ENCODE measurements at regions not wholly inside any gene's neighbourhood (a gene's known extent, or its start where the extent isn't known, plus 50 kb on each side); places are given as distances from the start of the nearest gene placed in this dataset.

DNA sequence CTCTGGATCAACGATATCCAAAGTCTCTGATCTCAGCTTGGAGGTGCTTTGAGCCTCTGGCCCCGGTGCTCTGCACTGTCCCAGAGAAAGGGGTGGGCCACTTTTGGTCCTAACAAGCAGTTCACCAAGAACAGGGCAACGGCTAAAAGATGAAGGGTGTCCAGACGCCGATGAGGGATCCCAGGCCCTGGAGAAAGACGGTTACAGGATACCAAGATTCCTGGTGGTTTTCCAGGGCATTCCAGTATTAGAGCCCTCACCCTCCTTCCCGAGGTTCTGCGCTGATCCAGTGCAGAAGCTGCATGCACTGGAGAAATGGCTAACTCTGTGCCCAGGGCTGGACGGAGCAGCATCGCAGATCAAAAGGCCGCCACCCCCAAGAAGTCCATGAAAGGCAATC is 149.9 kb upstream of the IRF2BP2 start:
- no peaks in the 10 kb centered on the region for H3K36me3 ChIP-seq
- no peak overlapping the region for H3K4me3 ChIP-seq
- ATAC-seq, result no peak
- no peak for DNase-seq
- peaks cover 0 to 4% (median 0%) of the 10 kb centered on the region in 4 donors for H3K4me1 ChIP-seq
- no peaks in the 10 kb centered on the region for H3K27me3 ChIP-seq
- no peak overlapping the region for H3K27ac ChIP-seq
- 85% methylated on average over 7 of the region's 11 CpGs for WGBS (ENCODE audit: insufficient coverage, low coverage, low lambda C conversion rate, missing lambda C conversion rate)
- TF ChIP-seq, protein P1, sequence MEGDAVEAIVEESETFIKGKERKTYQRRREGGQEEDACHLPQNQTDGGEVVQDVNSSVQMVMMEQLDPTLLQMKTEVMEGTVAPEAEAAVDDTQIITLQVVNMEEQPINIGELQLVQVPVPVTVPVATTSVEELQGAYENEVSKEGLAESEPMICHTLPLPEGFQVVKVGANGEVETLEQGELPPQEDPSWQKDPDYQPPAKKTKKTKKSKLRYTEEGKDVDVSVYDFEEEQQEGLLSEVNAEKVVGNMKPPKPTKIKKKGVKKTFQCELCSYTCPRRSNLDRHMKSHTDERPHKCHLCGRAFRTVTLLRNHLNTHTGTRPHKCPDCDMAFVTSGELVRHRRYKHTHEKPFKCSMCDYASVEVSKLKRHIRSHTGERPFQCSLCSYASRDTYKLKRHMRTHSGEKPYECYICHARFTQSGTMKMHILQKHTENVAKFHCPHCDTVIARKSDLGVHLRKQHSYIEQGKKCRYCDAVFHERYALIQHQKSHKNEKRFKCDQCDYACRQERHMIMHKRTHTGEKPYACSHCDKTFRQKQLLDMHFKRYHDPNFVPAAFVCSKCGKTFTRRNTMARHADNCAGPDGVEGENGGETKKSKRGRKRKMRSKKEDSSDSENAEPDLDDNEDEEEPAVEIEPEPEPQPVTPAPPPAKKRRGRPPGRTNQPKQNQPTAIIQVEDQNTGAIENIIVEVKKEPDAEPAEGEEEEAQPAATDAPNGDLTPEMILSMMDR (IDR thresholded peaks at IDR 0.05), result no peak
- no peak for TF ChIP-seq POLR2A (IDR thresholded peaks at IDR 0.05)
- intact Hi-C loops (cut with DNase I), result no loop called here
- no peaks in the 10 kb centered on the region for H3K9me3 ChIP-seq

DNA sequence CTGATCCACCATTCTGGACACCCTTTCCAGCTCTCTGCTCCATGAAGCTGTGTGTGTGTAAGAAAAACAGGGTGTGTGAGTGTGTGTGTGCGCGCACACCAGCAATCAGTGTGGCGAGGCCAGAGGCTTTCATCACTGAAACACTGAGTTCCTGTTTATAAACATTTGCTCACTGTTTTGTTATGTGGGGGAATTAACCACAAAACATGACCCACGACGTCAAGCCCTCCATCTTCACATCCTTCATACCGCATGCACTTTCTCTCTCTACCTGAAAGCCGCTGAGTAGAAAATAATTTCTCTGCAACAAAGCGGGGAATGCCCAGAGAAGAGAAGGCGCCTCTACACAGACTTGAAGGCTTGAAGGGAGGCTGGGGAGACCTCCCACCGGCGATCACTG is 148.9 kb upstream of the IRF2BP2 start:
- Histone ChIP-seq H3K4me3 (no peak overlapping the region), H3K4me1 (peaks cover 0 to 4% (median 0%) of the 10 kb centered on the region in 4 donors), H3K9me3 (no peaks in the 10 kb centered on the region), H3K27ac (no peak overlapping the region), H3K36me3 (no peaks in the 10 kb centered on the region), H3K27me3 (no peaks in the 10 kb centered on the region)
- TF ChIP-seq, protein P1 (IDR thresholded peaks at IDR 0.05), result no peak
- TF ChIP-seq POLR2A (IDR thresholded peaks at IDR 0.05), result no peak
- intact Hi-C loops (cut with DNase I), result no loop called here
- no peak for DNase-seq
- no peak for ATAC-seq
- WGBS (ENCODE audit: insufficient coverage, low coverage, low lambda C conversion rate, missing lambda C conversion rate), result 83% methylated on average over 6 of the region's 11 CpGs

DNA sequence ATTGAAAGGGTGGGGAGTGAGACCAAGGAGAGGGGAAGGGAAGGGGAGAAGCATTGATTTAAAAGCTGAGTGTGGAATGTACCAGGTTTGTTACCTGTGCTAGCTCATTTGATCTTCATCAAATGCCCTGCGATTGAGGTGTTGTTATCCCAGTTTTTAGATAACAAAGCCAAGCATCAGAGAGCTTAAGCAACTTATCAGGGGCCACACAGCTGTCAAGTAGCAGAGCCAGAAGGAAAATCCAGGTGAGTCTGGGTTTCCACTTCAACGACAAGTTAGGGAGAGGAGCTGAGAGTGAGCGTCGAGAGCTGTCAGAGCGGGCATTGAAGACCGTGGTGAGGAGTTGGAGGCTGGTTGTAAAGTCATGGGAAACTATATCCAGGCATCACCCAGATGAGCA is 146.9 kb upstream of the IRF2BP2 start:
- Histone ChIP-seq H3K4me3 (no peak overlapping the region), H3K9me3 (no peaks in the 10 kb centered on the region), H3K27me3 (no peaks in the 10 kb centered on the region), H3K27ac (no peak overlapping the region), H3K36me3 (no peaks in the 10 kb centered on the region), H3K4me1 (peaks cover 0 to 4% (median 0%) of the 10 kb centered on the region in 4 donors)
- DNase-seq (no peak), ATAC-seq (no peak)
- intact Hi-C loops (cut with DNase I), result no loop called here
- 85% methylated on average over 6 of the region's 6 CpGs for WGBS (ENCODE audit: insufficient coverage, low coverage, low lambda C conversion rate, missing lambda C conversion rate)
- TF ChIP-seq, protein P1 (IDR thresholded peaks at IDR 0.05), result no peak
- no peak for TF ChIP-seq POLR2A (IDR thresholded peaks at IDR 0.05)

DNA sequence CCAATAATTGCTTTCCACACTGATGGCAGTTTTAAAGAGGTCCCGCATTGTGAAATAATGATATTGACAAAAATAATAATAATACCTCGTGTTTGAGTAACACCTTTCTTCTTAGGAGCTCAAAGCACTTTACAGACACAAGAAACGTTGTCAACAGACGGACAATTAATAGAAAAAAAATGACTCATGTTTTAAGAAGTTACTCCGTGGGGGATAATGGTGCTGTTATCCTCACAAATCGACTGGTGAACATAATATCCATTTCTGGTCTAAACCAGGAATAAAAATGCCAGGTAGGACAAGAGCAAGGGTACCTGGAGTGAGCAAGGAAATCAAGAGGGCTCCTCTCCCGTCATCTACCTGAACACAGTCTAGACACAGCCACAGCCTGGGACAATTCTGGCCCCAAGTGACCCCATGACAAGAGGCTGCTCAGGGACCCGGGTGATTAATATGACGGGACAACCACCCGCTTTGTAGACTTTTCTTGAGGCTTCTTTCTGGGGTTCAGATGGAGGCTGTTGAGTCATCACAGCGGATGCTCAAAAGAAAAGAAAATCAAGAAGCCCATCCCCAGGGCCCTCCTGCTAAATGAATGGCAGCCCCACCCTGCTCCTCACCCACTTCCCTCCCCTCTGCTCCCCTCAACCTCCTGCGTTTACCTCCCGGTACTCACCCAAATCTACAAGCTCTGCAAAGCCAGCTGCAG is 146.2 kb upstream of the IRF2BP2 start:
- H3K36me3 ChIP-seq, result no peaks in the 10 kb centered on the region
- H3K27me3 ChIP-seq, result no peaks in the 10 kb centered on the region
- intact Hi-C loops (cut with DNase I), result no loop called here
- ATAC-seq (no peak), DNase-seq (no peak)
- WGBS (ENCODE audit: insufficient coverage, low coverage, low lambda C conversion rate, missing lambda C conversion rate), result 76% methylated on average over 8 of the region's 13 CpGs
- TF ChIP-seq, protein P1 (IDR thresholded peaks at IDR 0.05), result no peak
- TF ChIP-seq POLR2A (IDR thresholded peaks at IDR 0.05), result no peak
- H3K27ac ChIP-seq, result no peak overlapping the region
- peaks cover 0 to 4% (median 0%) of the 10 kb centered on the region in 4 donors for H3K4me1 ChIP-seq
- H3K4me3 ChIP-seq, result no peak overlapping the region
- H3K9me3 ChIP-seq, result no peaks in the 10 kb centered on the region
